ENCODE measurements at regions not wholly inside any gene's neighbourhood (a gene's known extent, or its start where the extent isn't known, plus 50 kb on each side); places are given as distances from the start of the nearest gene placed in this dataset.

DNA sequence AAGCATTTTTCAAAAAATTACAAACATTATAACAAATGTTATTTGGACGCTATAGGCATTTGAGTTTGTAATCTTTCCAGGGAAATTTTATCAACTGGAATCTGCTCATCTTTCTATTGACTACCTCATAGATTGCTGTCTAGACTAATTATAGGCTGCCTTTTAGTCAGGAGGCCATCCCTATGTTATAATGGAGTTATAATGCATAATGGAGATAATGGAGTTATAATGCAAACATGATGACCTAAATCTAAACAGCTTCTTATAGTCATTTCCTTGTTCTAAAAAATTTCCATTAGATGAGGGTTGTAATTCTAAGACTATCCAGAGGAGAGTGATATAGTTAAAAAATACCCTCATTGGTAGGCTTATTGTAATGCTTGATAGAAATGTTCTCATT lies 226.4 kb downstream of the SI start:
- Histone ChIP-seq H3K4me3 (no peak overlapping the region), H3K9me3 (no peaks in the 10 kb centered on the region), H3K4me1 (no peaks in the 10 kb centered on the region), H3K27me3 (no peaks in the 10 kb centered on the region), H3K36me3 (replicated peaks in 1 of 2; ENCODE audit: insufficient read depth in 1 of 2, low read depth in 2 of 2) (no peaks in the 10 kb centered on the region), H3K27ac (no peak overlapping the region)
- TF ChIP-seq, protein P1, sequence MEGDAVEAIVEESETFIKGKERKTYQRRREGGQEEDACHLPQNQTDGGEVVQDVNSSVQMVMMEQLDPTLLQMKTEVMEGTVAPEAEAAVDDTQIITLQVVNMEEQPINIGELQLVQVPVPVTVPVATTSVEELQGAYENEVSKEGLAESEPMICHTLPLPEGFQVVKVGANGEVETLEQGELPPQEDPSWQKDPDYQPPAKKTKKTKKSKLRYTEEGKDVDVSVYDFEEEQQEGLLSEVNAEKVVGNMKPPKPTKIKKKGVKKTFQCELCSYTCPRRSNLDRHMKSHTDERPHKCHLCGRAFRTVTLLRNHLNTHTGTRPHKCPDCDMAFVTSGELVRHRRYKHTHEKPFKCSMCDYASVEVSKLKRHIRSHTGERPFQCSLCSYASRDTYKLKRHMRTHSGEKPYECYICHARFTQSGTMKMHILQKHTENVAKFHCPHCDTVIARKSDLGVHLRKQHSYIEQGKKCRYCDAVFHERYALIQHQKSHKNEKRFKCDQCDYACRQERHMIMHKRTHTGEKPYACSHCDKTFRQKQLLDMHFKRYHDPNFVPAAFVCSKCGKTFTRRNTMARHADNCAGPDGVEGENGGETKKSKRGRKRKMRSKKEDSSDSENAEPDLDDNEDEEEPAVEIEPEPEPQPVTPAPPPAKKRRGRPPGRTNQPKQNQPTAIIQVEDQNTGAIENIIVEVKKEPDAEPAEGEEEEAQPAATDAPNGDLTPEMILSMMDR (IDR thresholded peaks at IDR 0.05) = no peak
- TF ChIP-seq POLR2A (IDR thresholded peaks at IDR 0.05) = no peak
- DNase-seq (no peak), ATAC-seq (no peak)
- WGBS, 2 donors = 85 to 96% methylated on average over 1 of the region's 1 CpG
- intact Hi-C loops (cut with DNase I) = no loop called here

DNA sequence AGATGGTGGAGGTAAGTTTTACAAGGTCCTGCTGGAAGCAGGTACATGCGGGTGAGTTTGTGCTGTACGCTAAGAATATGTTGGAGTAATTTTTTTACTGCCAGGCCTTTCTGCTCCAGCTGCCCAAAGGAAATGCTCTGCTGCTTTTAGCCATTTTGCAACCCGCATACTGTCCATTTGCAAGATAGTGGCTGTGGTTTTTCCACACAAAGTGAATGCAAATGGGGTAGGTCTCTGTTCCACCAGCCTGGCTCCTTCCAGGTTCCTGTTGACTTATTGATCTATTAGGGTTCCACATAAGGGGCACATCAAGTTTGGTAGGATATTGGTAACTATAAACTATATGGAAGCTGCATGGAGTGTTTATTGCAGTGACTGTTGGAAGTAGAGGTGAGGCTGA lies 227.1 kb downstream of the SI start:
- no peaks in the 10 kb centered on the region for H3K36me3 ChIP-seq (replicated peaks in 1 of 2; ENCODE audit: insufficient read depth in 1 of 2, low read depth in 2 of 2)
- no peaks in the 10 kb centered on the region for H3K27me3 ChIP-seq
- no peak overlapping the region for H3K27ac ChIP-seq
- H3K9me3 ChIP-seq = no peaks in the 10 kb centered on the region
- TF ChIP-seq, protein P1 (IDR thresholded peaks at IDR 0.05) = no peak
- no peak for TF ChIP-seq POLR2A (IDR thresholded peaks at IDR 0.05)
- 87 to 92% methylated on average over 3 of the region's 3 CpGs for WGBS, 2 donors
- no peak for DNase-seq
- H3K4me1 ChIP-seq = no peaks in the 10 kb centered on the region
- no peak for ATAC-seq
- no peak overlapping the region for H3K4me3 ChIP-seq
- intact Hi-C loops (cut with DNase I) = no loop called here

DNA sequence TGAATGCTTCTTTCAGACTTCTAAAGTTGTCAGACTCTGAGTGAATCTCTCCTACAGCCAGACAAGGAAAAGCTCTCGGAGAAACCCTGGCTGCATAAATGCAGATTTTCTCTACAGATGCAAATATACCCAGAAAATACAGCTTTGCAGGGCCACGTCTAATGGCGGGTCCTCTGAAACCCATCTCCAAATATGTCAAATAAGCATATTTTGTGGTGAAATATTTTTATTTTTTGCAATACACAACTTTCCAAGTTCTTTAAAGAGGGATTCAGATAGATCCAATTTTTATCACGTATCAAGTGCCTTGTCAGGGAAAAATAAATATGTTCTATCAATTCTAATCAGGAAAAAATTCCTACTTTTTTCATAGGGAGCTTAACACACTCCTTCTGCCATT lies 229.4 kb downstream of the SI start:
- Histone ChIP-seq H3K36me3 (replicated peaks in 1 of 2; ENCODE audit: insufficient read depth in 1 of 2, low read depth in 2 of 2) (no peaks in the 10 kb centered on the region), H3K9me3 (no peaks in the 10 kb centered on the region), H3K27me3 (no peaks in the 10 kb centered on the region), H3K27ac (no peak overlapping the region), H3K4me3 (no peak overlapping the region), H3K4me1 (no peaks in the 10 kb centered on the region)
- DNase-seq = no peak
- no peak for TF ChIP-seq POLR2A (IDR thresholded peaks at IDR 0.05)
- TF ChIP-seq, protein P1 (IDR thresholded peaks at IDR 0.05) = no peak
- WGBS, 2 donors = 69 to 81% methylated on average over 4 of the region's 4 CpGs
- no peak for ATAC-seq
- intact Hi-C loops (cut with DNase I) = no loop called here

DNA sequence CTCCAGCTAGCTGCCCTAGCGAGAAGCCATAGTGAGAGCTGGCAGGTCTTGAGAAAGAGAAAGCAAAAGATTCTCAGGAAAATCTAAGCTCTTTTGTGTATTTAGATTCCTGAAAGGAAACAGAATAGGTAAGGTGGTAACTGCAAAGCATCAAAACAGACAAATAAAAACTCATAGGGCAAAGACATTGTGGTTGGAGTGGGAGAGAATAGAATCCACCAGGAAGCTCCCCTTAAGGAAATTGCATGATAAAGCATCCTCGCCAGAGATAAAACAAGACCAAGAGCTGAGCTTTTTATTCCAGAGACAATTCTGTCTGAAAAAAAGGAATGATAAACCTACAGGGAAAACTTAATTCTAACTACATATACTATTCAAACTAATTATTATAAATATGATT lies 232.6 kb downstream of the SI start:
- Histone ChIP-seq H3K4me1 (no peaks in the 10 kb centered on the region), H3K27me3 (no peaks in the 10 kb centered on the region), H3K36me3 (replicated peaks in 1 of 2; ENCODE audit: insufficient read depth in 1 of 2, low read depth in 2 of 2) (no peaks in the 10 kb centered on the region), H3K9me3 (no peaks in the 10 kb centered on the region), H3K4me3 (no peak overlapping the region), H3K27ac (no peak overlapping the region)
- 84 to 87% methylated on average over 2 of the region's 2 CpGs for WGBS, 2 donors
- no peak for ATAC-seq
- TF ChIP-seq, protein P1 (IDR thresholded peaks at IDR 0.05) = no peak
- no peak for TF ChIP-seq POLR2A (IDR thresholded peaks at IDR 0.05)
- intact Hi-C loops (cut with DNase I) = no loop called here
- DNase-seq = no peak

DNA sequence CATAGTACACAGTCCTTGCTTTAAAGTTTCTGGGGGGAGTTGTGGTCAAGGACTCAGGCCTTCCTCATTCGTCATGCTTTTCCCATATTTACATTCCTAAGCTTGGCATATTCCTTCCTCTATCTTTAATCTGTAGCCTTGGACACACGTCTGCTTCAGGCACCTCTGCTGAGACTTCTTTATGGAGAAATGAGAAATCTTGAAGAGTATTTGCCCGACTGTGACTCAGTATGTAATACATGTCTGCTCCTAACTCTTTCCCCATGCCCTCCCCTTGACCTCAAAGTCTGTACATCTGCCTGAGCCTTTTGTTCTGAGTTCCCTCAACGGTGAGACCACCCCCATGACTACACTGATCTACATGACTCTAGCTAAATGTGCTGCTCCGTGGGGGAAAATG lies 246.1 kb downstream of the SI start:
- WGBS, 2 donors = 49 to 55% methylated on average over 5 of the region's 5 CpGs
- no peak for DNase-seq
- H3K27me3 ChIP-seq = no peaks in the 10 kb centered on the region
- H3K27ac ChIP-seq = no peak overlapping the region
- H3K4me3 ChIP-seq = no peak overlapping the region
- H3K9me3 ChIP-seq = no peaks in the 10 kb centered on the region
- H3K36me3 ChIP-seq (replicated peaks in 1 of 2; ENCODE audit: insufficient read depth in 1 of 2, low read depth in 2 of 2) = no peaks in the 10 kb centered on the region
- TF ChIP-seq, protein P1 (IDR thresholded peaks at IDR 0.05) = no peak
- no peak for TF ChIP-seq POLR2A (IDR thresholded peaks at IDR 0.05)
- intact Hi-C loops (cut with DNase I) = no loop called here
- no peaks in the 10 kb centered on the region for H3K4me1 ChIP-seq
- ATAC-seq = no peak
